UCSD-AML1 (cell line): ENCODE measurements at regions not wholly inside any gene's neighbourhood (a gene's known extent, or its start where the extent isn't known, plus 50 kb on each side); places are given as distances from the start of the nearest gene placed in this dataset.

Experiments
- DNase-seq: peaks from one replicate; lab custom pipeline; 2025; ENCODE audit not compliant: unreplicated experiment; lab: John Stamatoyannopoulos, UW

DNA sequence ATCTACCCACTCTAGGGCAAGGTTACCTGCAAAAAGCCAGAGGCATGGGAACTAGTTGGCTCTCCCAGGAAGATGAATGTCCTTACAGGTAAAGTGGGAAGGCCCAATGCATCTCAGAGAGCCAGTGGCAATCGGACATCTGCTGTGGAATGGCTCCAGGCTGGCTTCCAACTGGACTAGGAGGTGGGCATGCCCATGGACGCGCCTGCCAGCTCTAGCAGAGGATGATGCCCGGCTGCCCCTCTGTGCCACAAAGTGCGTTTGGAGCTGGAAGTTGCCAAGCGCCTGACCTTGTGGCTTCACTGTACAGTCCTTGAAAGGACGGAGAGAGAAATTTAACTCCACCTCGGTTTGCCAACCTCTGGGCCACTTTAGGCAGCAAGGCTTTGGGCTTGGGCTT lies 84.4 kb downstream of the NR2F2 start:
- no peak for DNase-seq

DNA sequence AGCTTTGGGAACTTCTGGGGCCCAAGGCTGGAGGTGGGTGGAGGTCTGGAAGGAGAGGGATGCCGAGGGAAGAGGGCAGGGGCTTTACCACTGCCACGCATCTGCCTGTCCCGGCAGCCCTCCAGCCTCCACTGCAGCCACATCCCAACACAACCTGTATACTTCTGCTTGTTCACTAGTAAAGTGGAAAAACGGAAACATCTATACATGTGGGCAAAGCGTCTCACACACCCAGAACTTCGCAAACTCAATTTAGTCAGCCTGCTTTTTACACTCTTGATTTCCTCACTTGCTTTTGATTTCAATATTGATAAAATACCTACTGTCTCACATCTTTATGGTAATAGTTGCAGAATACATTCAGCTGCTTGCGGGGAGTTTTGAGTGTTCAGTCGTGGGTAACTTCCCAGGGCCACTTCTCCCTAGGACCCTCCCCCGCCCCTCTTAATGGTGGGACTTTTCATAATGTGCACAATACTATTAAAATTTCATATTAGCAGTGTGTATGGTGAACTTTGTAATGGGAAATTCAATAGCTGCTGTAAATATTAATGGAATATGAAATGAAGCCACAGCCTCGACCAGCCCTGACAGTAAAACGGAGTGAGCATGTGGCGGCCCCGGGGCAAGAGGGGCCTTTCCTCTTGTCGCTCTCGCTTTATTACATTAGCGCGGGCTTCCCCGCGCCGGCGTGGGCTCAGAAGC lies 85.2 kb downstream of the NR2F2 start:
- DNase-seq, result no peak

DNA sequence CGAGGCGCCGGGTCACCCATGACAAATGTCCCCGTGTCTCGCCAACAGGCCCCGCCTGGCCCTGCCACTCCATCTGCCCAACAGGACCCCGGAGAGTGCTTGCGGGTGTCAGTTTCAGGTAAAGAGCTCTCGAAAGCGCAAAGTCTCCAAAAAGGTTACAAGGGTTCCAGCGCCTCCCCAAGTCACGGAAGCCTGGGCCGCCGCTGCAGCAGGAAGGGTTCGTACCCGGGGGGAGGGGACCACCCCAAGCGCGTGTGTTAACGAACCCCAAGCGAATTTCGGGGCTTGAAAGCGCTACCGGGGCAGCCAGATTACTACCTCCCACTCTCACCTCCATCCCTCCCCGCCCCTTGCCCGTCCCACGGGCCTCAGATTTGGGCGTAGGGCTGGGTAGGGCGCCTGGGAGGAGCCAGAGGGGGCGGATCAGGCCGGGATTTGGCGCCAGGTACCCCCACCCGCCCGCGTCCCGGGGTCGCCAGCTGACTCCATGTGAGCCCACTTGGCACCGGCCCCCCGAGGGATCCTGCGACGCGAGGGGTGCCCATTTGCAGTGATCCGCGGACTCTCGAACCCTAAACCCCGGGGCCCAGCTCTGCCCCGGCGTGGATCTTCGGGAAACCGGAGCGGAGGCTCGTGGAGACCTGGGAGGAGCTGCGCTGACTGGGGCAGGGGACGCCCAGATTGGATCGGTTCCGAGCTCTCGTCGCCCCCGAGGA lies 85.9 kb downstream of the NR2F2 start:
- no peak for DNase-seq

DNA sequence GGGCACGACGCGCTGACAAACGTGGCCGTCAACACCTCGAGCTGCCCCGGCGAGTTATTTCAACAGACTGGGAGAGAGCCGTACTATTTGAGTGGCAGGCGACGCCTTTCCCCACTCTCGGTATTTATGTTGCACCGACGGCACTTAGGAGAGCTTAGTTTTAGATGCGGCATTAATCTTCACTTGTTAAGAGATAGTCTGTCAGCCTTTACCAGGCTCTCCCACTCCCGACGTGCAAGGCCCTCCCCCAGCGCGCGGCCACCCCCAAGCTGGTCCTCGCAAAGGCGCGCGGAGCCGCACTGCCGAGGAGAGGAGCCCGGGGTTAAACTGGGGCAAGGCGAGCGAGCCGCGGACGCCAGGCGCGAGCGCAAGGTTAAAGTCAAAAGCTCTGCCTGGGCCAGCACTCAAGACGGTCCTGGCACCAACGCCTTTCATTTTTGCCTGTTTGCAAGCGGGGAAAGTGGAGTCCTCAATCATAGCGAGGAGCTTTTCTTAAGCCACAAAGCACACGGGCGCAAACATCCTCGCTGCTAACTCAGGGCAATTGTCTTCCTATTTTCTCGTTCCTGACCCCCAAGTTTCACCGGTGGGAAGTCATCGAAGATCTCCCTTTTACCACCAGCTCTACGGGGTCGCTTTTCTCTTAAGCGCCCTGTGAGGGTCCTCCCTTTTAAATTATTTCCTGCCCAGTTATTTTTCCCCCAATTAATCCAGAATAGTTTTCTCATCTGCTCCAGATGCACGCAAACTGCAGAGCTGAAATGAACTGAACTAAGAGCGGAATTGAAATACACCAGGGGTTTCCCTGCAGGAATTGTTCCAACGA lies 86.6 kb downstream of the NR2F2 start:
- DNase-seq, result no peak

- DNase-seq, result no peak
Observed at GRCh38 chr15:96417760-96418130, 87.2 kb downstream of the NR2F2 start.

DNA sequence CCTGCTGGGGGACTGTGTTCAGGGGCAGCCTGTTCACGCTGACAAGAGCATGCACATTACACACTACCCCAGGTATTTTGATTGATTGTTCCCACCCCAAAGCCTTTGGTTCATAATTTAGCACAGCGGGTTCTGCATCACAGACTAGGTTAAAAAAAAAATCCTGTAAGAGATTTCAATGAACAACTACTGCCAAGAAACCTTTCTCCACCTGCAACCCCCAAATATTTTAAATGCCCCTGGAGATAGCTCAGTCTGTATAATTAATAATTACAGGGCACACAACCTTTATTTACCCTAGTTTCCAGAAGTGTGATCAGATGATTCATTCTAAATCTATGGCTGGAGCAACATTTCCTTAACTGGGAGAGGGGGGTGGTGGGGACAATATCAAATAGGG lies 87.6 kb downstream of the NR2F2 start:
- no peak for DNase-seq

DNA sequence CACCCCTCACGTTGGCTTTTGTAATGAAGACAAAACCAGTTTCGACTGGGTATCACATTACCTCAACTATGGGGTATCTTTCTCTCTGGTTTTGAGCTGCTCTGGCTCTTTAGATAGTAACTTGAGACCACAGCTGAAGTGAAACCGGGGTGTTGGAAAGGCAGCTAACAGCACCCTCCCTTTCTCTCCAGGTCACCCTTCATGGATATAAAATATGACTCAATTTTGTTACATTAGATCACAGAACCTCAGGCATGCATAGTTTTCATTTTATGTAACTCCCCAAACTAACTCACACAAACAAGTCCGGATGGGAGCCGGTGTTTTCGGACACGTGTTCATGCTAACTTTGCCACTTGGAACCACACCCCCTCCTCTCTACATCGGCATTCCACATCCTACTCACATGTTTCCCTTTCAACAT lies 90.7 kb downstream of the NR2F2 start:
- DNase-seq, result no peak

- no peak for DNase-seq
Observed at GRCh38 chr15:96422125-96422524, 91.6 kb downstream of the NR2F2 start.

DNA sequence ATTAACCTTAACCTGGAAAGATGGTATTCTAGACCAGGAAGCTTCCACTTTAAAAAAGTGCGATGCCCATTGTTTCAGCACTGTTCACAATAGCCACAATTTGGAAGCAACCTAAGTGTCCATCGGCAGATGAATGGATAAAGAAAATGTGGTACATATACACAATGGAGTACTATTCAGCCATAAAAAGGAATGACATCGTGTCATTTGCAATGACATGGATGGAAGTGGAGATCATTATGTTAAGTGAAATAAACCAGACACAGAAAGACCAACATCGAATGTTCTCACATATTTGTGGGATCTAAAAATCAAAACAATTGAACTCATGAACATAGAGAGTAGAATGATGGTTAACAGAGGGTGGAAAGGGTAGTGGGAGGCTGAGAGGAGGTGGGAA lies 94.2 kb downstream of the NR2F2 start:
- no peak for DNase-seq

DNA sequence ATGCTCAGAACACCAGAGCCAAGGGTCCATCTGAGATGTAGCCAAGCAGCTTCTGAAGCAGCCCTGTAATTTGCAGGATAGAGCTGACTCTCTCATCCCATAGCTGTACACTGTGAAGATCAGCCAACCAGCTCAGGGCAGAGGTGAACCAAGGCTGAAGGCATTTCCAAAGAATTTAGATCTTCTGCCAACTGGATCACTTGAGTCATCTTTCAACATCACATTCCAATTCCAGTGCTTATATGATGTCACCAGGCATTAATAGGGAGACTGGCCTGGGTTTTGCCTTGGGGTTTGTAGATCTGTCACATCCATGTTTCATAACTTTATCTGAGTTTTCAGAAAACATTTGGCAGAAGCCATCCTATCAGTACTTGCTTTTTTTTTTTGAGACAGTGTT lies 98.2 kb downstream of the NR2F2 start:
- no peak for DNase-seq

- no peak for DNase-seq
Observed at GRCh38 chr15:96431786-96432185, 101.3 kb downstream of the NR2F2 start.

DNA sequence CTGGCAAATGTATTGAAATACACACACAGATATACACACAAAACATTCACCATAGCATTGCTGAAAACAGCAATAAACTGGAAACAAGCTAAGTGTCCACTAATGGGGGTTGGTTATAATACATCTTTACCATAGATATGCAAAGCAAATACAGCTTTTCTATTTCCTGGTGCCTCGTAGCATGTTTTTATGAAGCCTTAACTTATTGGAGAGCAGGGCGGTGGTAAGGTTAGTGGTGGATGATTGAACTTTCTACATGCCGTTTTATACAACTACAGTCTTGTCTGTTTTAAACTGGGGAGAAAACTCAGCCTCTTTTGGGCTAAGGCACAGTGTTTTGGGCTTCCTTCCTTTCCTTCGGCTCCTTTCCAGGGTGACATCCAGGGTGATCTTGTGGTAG lies 104.5 kb downstream of the NR2F2 start:
- DNase-seq, result no peak

DNA sequence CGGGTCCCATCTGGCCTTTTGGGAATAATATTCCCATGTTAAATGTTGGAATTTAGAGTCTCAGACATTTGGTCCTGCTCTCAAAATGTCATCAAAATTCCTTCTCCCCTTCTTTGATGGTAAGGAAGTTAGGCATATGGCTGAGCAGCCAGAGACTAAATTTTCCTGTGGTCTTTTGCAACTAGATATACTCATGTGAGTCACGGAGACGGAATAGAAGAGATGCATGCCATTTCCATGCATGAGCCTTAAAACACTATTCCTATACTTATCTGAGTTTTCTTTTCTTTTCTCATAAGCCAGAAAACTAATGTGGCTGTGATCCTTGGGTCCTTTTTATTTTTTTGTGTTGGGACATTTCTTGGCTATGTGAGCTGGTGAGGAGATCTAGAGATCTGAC lies 105.3 kb downstream of the NR2F2 start:
- DNase-seq, result no peak

- no peak for DNase-seq
Observed at GRCh38 chr15:96440978-96441377, 110.5 kb downstream of the NR2F2 start.

DNA sequence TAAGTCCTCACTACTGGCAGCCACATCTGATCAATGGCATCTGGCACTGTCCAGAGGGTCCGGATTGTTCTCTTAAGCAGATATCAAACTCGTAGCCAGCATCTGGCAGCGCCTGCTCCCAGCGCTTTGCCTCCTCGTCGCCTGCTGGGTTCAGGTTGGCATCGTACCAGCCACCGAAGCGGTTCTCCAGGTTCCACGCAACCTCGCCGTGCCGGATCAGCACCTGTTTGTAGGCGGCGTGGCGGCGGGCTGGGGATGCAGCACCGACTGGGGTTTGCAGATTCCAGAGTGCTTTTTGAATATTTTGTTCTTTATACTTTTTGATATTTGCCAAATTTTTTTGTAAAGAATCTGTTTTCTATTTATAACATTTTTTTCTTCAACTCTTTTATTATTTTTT lies 111.6 kb downstream of the NR2F2 start:
- no peak for DNase-seq

DNA sequence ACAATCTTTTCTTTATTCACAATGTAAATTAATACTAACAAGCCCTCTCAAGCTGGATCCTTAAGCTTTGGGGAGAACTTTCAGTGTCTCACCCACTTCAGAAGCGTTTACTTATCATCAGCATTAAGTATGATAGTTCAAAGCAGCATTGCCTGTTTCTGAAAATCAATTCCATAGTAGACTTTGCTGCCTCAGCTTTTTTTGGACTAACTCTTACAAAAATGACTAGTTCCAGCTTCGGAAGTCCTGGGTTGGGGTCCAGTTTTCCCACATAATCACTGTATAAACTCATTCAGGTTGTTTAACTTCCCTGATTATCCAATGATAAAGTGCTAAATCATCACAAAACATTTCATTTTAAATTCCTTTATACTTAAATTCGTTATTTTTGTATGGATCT lies 114.4 kb downstream of the NR2F2 start:
- no peak for DNase-seq

GRCh38 chr15:96448923-96449322 lies 118.4 kb downstream of the NR2F2 start:
- no peak for DNase-seq

- DNase-seq, result no peak
Observed at GRCh38 chr15:96457841-96458240, 127.3 kb downstream of the NR2F2 start.

DNA sequence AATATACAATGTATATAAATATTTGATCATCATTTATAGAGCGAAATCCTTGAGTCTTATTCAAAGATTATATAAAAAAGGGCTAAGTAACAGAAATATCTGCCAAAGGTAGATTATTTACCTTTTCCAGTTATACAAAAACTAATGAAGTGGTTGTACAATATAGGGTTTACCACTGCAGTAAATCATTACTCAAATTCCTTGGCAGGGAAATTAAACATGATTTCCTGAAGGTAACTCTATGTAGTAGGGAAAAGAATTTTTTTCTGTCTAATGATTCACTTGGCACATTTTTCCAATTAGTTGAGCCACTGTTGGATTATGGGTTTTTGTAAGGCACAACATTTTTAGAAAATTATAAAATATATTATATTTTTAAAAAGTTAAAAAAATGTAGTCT lies 129.6 kb downstream of the NR2F2 start:
- no peak for DNase-seq

- no peak for DNase-seq
Observed at GRCh38 chr15:96462768-96463750, 132.6 kb downstream of the NR2F2 start.

GRCh38 chr15:96466389-96466947 lies 136.0 kb downstream of the NR2F2 start:
- DNase-seq, result no peak
